Stimulated activated CD8-positive, alpha-beta memory T cell treated with anti-CD3 and anti-CD28 coated beads, Interleukin-4, amount 100 ng/mL, for 48 hours (primary cell): ENCODE measurements at regions not wholly inside any gene's neighbourhood (a gene's known extent, or its start where the extent isn't known, plus 50 kb on each side); places are given as distances from the start of the nearest gene placed in this dataset.

Experiments used
- DNase-seq: peaks from one replicate; pipeline ENCODE4 v3.0.0-alpha.2; 2020

DNA sequence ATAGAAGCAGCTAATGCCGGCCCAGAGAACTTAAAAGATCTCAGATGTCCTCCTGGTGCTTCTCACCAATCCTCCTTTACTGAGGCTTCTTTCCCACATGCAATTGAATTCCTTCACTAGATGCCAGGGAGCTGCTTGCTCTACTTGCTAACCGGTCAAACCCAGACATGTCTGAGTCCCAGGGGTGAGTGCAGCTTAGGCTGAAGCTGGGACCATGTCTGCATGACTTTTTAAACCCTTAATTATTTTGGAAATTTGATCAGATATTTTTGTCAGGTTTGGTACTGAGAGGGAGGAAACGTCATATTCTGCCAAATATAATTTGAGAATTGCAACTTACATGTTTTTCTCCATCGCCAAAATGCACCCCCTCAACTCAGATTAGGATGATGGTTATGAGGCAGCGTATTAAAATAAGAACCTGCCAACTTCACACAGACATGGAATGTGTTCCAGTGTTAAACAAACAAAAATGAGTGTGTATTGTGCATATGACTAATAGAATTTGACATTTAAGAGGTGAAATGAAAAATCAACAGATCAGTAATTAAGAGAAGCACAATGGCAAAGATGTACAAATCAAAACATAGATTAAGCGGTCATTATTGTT is 529.5 kb downstream of the ETS1 start:
- no peak for DNase-seq

DNA sequence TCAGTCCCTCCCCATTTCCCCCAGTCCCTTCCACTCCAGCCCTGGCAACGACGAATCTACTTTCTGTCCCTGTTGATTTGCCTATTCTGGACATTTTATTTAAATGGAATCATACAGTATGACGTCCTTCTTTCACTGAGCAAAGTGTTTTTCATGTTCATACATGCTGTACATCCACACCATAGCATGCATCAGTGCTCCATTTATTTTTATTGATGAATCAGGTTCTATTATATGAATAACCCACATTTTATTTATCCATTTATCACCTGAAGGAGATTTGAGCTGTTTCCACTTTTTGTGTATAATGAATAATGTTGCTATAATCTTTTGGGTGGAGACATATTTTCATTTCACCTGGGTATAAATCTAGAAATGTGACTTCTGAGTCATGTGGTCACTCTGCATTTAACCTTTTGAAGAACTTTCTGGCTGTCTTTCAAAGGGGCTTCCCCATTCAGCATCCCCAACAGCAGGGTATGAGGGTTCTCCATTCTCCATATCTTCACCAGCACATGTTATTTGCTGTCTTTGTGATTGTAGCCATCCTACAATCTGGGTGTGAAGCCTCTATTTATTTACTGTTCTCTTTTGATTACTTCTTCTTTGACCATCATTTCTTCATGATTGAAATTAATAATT is 531.7 kb downstream of the ETS1 start:
- DNase-seq: no peak

DNA sequence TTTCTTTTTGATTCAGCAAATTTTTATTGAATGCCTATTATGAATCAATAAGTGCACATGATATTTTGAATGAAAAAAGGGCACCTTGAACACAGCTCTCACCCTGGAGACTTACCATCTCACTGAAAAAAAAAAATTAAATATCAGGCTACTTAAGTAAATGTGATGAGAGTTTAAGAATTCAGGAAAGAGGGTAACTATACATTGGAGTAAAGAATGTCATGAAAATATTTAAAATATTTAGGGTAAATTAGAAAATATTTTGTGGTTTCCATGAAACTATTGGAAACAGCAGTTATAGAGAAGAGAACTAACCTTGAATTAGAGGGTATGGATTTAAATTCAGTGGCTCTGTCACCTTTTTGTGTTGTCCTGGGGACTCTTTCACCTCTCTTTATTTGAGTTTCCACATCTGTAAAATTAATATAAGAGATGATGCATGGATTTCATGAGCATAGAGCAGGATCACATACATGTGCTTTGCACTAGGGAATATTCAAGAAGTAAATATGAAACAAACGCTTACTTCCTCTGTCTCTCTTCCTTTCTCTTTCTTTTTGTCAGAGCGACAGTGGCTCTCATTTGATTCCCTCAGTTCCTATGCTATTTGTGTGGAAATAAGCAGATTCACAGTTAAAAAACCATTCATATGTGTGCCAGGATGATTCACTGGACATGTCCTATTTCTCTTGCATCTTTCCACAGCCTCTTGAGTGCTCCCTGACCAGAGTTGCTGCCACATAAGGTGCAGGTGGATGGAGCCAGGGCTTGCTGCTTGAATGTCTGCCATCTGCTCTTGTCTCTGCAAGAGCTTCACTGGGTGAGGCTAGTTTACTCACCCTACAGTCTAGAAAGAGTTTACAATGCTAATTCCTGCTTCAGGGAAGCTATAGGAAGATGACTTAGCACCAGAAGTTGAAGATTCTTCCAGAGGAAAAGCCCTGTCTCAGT is 533.1 kb downstream of the ETS1 start:
- DNase-seq: no peak

DNA sequence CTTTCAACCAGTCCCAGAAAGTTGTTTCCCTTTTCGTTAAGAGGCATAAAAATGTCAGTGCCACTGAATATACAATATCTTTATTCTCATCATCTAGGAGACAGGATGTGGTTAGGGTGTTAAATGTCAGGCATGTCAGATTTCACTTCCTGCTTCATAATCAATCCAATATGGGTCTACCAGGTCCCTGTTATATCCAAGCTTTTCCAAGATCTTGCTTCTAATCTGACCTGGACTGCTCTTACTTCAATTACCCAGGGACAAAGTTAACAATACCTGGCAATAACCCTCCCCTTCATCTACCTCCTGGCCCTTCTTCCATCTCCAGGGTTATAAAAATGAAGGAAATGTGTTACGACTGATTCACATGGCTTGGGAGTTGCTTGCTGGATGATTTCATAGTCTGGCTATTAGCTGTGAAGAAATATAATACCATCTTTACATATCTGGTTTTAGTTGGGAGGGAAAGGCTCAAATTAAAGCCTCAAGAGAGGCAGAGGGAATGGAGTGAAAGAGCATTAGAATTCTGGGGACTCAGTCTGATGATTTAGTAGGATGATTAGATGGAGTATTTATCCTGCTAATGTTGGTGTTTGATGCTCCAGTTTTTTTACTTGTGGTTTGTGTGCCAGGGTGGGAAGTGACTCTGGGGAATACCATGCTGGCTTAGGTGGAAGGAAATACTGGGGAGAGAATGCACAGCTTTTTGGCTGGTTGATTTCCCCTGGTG is 534.3 kb downstream of the ETS1 start:
- no peak for DNase-seq

DNA sequence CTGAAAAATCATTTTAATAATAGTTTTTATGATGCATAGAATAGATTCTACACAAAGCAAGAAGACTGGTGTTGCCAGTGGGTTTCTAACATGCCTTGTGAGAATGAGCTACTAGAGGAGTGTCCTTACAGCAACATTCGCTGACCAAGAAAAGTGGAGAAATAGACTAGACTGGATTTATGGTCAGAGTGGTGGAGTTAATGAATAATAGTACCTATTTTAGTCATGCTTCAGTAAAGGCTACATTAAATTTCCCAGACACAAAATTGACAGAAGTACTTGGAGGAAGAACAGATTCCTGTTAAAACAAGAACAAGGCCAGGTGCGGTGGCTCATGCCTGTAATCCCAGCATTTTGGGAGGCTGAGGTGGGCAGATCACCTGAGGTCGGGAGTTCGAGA is 539.2 kb downstream of the ETS1 start:
- no peak for DNase-seq

DNA sequence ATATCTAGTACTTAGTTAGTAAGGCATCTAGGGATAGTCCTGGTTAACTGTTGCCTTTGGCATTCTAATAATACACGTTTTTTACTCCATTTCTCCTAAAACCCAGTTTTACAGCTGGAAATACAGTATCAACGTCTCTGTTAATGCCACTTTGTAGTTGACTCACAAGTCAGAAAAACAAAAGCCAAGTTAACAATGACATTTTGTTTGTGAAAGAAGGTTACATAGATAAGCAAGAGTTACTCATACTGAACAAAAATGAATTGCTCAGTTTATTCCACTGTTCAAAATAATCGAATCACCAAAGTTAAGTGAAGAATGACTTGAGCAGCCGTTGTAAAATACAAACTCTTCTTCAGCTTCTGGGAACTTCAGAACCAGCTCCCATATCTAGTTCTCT is 540.3 kb downstream of the ETS1 start:
- DNase-seq: no peak

DNA sequence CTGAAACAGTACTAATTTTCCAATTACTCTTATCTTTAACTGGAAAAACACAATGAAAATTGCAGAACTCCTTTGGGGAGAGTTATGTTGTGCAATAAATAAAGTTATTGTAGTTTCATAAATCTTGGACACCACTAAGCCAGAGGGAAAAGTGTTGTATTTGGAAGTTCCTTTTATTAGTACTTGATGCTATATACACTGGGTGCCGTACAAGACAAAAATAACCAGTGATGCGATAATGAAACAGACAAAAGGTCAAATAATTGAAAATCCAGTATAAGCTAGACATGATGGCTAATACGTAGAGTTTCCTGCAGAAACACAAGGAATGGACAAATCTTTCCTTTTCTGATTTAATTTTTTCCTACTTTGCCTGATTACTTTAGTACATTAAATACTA is 541.1 kb downstream of the ETS1 start:
- DNase-seq: no peak

DNA sequence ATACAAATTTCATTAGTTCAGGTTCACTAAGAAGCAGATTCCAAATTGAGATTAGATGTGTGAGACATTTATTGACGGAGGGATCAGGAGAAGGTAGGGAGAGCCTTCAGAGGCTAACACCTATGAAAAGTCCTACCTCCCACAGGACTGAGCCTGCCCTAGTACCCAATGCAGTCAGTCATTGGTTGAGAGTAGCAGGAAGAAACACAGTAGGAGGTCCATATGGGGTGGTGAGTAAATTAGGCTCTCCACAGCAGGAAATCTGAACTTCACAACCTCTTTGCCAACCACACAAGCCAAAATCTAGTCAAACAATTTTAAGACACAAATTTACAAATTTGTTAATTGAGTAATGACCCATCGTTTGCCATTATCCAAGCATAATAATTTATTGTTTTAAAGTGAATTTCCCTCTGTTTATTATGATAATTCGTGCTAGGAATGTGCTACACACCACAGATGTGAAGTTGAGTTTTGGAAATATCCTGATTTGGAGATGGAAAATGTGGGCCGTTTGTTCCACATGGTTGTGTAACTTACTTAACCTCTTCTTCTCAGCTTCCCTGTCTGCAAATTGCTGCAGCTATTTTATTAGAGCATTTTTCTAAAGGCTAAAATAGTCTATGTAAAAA is 542.1 kb downstream of the ETS1 start:
- DNase-seq: no peak

DNA sequence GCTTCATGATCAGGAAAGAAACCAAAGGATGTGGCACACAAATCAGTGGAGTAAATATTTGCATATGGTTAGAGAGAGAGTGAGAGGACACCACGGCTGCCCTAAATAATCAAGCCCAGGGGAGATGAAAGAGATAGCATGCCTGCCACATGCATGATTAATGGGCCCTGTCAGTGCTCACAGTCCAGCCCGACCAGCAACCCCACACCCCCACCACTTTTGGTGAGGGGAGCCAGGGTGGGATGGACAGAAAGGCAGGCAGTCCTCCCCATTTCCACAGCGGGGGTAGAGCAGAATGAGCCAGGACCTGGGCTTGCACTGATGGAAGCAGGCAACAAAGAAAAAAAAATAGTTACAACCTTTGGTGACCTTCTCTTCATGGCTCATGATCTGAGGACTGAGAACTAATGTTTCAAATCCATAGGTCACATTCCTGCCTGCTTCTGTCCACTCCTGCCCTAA is 545.0 kb downstream of the ETS1 start:
- DNase-seq: no peak

DNA sequence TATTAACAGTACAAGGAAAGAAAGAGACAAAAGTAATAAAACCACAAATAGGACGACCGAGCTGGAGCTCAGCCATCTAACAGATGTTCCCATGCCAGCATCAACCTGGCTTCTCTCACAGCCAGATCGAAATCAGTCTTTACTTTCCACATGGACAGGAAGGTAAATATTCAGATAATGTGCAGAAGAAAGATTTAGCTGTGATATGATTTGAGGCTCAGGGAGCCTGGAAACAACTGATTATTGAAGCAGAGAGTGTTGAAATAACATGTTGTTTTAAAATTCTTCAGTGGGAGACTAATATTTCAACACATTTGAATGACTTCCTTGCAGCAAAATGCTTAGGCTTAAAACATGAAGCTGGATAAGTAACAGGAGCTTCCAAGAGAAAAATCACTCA is 546.8 kb downstream of the ETS1 start:
- no peak for DNase-seq

DNA sequence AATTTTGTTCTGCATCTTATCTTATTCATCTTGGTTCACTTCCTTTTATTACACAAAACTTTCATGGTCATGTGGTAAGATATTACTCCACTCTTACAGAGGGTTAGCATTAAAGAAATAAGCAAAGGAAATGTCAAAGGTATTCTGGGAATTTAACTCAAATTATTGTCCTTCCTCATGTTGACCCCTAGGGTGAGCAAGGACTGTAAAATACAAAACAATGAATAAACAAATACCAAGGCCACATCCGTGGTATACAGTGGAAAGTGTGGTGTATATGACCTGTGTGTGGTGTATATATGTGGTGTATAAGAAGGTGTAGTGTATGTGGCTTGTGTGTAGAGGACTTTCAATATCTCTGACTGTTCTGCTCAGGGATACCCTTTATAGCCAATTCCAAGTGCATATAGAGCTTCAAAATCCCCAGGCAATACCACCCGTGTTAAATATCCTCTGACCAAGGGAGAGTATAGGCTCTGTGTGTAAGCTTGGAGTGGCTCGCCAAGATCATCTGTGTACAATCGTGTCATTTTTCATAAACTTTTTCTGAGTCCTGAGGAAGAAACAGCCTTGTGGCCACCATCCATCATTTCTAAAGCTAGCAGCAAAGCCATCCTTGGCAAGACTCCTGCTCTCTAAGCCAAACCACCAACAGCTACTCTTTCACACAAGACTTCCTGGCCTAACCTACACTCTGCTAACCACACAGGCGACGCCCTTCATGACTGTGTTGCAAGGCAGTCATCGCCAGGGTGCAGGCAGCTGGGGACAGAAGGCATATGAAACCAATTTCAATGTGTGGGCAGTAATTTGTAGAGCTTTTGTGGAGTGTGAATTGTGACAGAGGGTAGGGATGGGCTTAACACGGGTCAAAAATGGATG is 548.0 kb downstream of the ETS1 start:
- peak; percentile 81 for DNase-seq

DNA sequence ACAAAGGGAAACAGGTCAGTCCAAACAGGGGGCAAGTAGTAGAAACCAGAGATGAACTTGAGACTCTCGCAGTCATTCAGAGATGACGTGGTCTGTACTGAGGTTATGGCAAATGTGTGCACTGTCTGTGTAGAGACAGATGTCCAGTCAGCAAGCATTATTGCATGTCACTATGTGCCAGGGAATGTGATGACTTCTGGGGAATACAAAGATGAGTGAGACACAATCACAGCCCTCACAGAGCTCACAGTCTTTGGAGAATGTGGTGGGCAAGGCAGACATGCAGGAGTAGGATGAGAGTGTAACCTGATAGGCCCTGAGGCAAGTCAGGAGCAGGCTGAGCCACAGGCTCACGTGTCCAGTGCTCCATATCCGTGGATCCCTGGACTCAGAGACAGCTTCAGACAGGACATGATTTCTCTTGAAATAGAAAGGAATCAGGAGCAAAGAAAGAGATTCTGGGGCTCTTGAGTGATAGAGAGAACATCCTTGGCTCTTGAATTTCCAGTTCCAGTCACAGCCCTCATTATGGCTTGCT is 550.7 kb downstream of the ETS1 start:
- no peak for DNase-seq

DNA sequence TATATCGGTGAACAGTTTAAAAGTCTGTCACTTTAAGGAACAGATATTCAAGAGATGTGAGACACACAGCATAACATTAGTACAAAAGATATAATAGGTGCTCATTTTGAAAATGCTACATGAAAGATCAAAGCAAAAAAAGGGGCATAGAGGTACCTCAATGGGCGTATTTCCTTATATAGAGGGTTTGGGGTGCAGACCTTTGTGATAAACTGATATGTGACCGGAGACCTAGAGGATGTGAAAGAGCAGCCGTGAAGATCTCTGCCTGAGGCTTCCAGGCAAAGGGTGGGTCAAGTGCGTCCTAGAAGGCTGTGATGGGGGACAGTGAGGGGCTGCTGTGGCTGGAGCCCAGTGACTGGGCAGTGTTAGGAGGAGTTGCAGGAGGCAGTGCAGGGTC is 551.4 kb downstream of the ETS1 start:
- DNase-seq: no peak

DNA sequence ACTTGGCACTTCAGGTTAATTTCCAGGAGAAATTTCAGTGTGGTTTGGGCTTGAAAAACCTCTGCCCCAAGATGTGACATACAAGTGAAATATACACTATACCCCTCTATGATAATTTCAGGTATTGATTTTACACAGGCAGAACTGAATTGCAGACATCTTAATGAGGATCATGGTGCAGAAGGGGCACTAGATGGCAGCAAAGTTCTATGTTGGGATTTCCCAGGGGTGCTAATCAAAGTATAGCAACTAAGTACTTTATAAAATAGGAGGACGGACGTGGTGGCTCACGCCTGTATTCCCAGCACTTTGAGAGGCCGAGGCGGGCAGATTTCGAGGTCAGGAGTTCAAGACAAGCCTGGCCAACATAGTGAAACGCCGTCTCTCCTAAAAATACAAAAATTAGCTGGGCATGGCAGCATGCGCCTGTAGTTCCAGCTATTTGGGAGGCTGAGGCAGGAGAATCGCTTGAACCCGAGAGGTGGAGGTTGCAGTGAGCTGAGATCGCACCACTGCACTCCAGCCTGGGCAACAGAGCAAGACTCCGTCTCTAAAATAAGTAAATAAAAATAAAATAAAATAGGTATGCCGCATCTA is 555.7 kb downstream of the ETS1 start:
- peak; percentile 64 for DNase-seq

DNA sequence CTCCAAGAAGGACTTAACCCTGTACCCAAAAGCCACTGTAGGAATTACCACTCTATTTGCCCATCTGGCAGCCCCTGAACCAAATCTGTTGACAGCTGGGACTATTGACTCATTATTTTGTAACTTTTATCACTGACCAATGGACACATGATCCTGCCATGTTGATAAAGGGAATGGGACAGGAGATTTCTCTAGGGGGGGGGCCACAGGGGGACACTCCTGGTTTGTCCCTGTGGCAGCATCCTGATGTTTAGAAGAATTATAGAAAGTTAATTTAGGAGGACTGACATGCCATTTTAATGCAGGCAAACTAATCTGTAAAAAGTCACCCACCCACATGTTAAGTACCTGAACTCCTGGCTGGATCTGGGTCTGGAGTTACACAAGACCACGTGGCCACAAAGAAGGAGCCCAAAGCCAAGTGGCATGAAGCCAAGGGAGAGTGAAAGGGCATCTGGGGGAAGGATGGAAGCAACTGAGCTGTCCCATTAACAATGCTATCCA is 558.1 kb downstream of the ETS1 start:
- DNase-seq: no peak

DNA sequence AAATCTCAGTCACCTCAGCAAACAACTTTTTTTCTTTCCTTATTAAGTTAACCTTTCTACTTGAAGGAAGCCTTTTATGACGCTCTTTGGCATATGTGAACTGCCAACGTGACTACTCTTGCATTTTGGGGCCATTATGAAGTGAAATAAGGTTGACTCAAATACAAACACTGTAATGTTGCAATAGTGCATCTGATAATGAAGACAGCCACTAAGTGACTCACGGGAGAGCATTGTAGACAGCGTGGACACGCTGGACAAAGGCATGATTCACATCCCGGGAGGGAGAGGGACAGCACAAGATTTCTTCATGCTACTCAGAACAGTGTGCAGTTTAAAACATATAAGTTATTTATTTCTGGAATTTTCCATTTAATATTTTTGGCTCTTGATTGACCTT is 560.8 kb downstream of the ETS1 start:
- DNase-seq: no peak

DNA sequence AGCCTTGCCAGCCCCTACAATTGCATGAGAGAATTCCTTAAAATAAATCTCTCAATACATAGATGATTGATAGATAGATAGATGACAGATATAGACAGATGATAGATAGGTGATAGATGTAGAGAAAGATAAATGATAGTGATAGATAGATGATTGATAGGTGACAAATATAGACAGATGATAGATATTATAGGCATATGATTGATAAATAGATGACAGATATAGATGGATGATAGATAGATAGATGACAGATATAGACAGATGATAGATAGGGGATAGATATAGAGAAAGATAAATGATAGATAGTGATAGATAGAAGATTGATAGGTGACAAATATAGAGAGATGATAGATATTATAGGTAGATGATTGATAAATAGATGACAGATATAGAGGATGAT is 564.6 kb downstream of the ETS1 start:
- DNase-seq: no peak

DNA sequence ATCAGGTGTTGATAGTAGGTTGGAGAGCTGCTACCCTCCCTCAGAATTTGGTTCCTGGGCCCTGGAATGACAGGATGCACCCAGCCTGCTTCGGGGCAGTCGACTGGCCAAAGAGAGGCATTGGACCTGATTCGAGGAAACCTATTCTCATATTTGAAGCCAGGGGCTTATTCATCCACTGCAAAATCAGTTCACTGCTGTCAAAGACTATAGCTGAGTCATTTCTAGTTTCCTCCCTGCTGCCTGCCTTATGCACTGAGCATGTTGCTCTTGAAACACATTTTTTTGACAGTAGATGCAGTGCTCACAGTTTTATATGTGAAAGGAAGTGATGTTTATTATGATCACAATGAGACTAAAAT is 565.4 kb downstream of the ETS1 start:
- no peak for DNase-seq

DNA sequence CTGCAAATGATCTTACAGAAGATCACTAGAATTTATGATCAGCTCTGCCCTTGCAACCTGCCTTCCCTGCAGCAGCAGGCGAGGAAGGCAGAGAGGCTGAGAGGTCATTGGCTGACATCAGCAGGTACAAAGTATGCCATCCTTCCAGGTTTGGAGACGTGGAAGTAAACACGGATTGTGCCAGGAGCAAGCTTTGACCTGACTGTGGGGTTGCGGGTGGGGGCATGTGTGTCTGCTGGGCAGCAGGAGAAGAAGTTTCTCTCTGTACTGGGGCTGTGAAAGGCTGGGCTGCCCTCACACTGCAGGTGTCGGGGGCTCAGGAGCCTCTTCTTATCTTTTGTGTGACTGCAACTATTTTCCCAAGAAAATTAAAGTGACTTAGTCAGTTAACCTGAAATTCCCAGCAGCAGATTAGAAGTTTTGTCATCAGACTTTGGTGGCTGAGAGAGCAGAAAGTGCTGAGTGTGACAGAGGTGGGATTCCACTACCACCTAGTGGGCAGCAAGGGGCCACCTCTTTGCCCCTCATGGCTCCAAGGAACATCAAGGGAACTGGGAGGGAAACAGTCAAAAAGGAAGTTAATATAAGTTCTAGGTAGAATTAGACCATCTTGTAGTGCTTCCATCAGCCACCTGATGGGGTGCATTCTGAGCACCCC is 565.9 kb downstream of the ETS1 start:
- no peak for DNase-seq

DNA sequence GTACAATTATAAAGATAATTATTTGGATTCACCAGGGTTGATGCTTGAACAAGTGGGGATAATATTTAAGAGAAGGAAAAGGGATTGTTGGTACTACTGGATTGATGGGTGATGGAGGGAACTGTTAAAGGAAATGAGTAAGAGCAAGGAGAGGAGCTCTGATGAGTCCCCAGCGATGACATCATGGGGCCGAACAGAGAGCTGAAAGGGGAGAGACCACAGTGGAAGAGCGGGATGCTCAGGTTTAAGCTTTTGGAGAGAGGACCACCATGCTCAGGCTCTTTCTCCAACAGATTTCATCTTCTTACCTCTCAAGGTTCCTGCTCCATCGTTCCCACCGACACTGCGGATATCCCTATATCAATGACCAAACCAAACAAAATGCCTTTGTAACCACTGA is 568.7 kb downstream of the ETS1 start:
- no peak for DNase-seq
